ENCODE measurements at regions not wholly inside any gene's neighbourhood (a gene's known extent, or its start where the extent isn't known, plus 50 kb on each side); places are given as distances from the start of the nearest gene placed in this dataset.

DNA sequence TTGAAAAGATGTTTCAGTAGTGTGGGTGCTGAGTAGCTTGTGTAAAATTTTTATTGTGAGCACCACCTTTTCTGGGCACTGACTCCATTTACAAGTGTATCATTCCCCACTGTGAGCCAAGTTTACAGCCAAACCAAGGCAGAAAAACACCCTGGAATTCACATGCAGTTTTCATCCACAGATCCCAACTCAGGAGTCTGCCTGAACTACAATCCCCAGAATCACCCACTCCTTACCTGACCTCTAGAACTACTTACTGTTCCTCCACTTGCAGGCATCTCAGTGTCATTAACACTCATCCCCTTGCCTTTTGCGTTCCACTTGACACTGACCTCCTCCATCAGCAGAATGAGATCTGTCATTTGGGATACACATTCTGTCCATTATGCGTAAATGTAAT lies 2042.6 kb upstream of the CDH6 start:
- TF ChIP-seq, protein P1, sequence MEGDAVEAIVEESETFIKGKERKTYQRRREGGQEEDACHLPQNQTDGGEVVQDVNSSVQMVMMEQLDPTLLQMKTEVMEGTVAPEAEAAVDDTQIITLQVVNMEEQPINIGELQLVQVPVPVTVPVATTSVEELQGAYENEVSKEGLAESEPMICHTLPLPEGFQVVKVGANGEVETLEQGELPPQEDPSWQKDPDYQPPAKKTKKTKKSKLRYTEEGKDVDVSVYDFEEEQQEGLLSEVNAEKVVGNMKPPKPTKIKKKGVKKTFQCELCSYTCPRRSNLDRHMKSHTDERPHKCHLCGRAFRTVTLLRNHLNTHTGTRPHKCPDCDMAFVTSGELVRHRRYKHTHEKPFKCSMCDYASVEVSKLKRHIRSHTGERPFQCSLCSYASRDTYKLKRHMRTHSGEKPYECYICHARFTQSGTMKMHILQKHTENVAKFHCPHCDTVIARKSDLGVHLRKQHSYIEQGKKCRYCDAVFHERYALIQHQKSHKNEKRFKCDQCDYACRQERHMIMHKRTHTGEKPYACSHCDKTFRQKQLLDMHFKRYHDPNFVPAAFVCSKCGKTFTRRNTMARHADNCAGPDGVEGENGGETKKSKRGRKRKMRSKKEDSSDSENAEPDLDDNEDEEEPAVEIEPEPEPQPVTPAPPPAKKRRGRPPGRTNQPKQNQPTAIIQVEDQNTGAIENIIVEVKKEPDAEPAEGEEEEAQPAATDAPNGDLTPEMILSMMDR (conservative IDR thresholded peaks at IDR 0.05; ENCODE audit: low read length), result no peak
- no peak for TF ChIP-seq EZH2phosphoT487 (IDR thresholded peaks at IDR 0.05; ENCODE audit: borderline replicate concordance, low read depth, low read length)

All from OCI-LY7 (cell line).